HepG2 (cell line): ENCODE measurements at regions not wholly inside any gene's neighbourhood (a gene's known extent, or its start where the extent isn't known, plus 50 kb on each side); places are given as distances from the start of the nearest gene placed in this dataset.

Source experiments
- ATAC-seq: fragments of 200-7000 bp; cut with Tn5 transposase; 3 replicates; pipeline ENCODE4 v1.9.1; 2020; ENCODE audit warnings: mild to moderate bottlenecking, moderate library complexity
- BruUV-seq: library from RNA; stranded (reverse); fragments of 400-500 nt; replicated peaks from 2 replicates; lab custom pipeline; 2021; lab: Mats Ljungman, UMichigan
- CTCF ChIA-PET: fragments of 300-600 bp; formaldehyde crosslinking; extraction: SDS; loops from one replicate; lab custom pipeline; 2021; ENCODE audit warnings: low total read pairs, inconsistent platforms, low intra/inter-chr PET ratio; lab: Yijun Ruan, JAX
- POLR2A ChIA-PET: fragments of 350-600 bp; sonication (Branson Sonifier 250); formaldehyde crosslinking; loops from one replicate; lab custom pipeline; 2020; ENCODE audit warnings: antibody characterized with exemption, inconsistent platforms; lab: Yijun Ruan, JAX
- DNase-seq: peaks from one replicate; pipeline ENCODE4 v3.0.0-alpha.2; 2015; ENCODE audit warnings: low spot score
- FAIRE-seq: peaks from 3 replicates; lab custom pipeline; 2011; peaks lifted over from hg19 to GRCh38; lab: Jason Lieb, UNC
- H2AFZ ChIP-seq: one replicate; pipeline ENCODE4 v1.6.1; 2011; ENCODE audit warnings: low read length, inconsistent platforms
- H3K27ac ChIP-seq: fragments of 300-600 bp; 3 replicates; pipeline ENCODE4 v1.8.0; 2011; ENCODE audit warnings: mixed run types, mild to moderate bottlenecking, mixed read lengths, low read length, inconsistent platforms; ENCODE audit not compliant: insufficient read depth; ENCODE audit errors: extremely low read length
- H3K27me3 ChIP-seq, 2 experiments: fragments of 200-600 bp in 1 of 2; 2 replicates in 1 of 2; 3 replicates in 1 of 2; pipeline versions ENCODE4 v1.6.0 to v1.8.0; 2011; ENCODE audit warnings: low read length in 2 of 2, mild to moderate bottlenecking in 2 of 2, moderate library complexity in 2 of 2, inconsistent platforms in 1 of 2; ENCODE audit not compliant: insufficient read depth in 2 of 2, control insufficient read depth in 1 of 2
- H3K36me3 ChIP-seq, 2 experiments: fragments of 200-600 bp in 1 of 2; replicated peaks in 1 of 2; 2 replicates in 1 of 2; 3 replicates in 1 of 2; pipeline versions ENCODE4 v1.5.1 to v1.8.0; 2011; ENCODE audit warnings: low read length in 2 of 2, inconsistent platforms in 1 of 2; ENCODE audit not compliant: insufficient read depth in 2 of 2, control insufficient read depth in 1 of 2
- H3K4me1 ChIP-seq: 2 replicates; pipeline ENCODE4 v1.5.1; 2012; ENCODE audit warnings: low read length, inconsistent platforms; ENCODE audit not compliant: insufficient read depth
- H3K4me2 ChIP-seq: 2 replicates; pipeline ENCODE4 v1.6.0; 2011; ENCODE audit warnings: low read depth, low read length, inconsistent platforms
- H3K4me3 ChIP-seq, 3 experiments: fragments of 200-600 bp in 1 of 3; sonication (generic), shearing (Covaris generic) in 1 of 3; replicated peaks in 1 of 3; 2 replicates each; pipeline ENCODE4 v1.5.1; 2011 to 2016; ENCODE audit warnings: low read length in 3 of 3, inconsistent platforms in 2 of 3, low read depth in 2 of 3, mild to moderate bottlenecking in 2 of 3, control low read depth in 1 of 3, mixed read lengths in 1 of 3; ENCODE audit not compliant: insufficient read depth in 1 of 3
- H3K79me2 ChIP-seq: one replicate; pipeline ENCODE4 v1.6.1; 2011; ENCODE audit warnings: low read length, inconsistent platforms; ENCODE audit not compliant: insufficient read depth
- H3K9ac ChIP-seq: 2 replicates; pipeline ENCODE4 v1.6.0; 2011; ENCODE audit warnings: mild to moderate bottlenecking, low read depth, low read length, inconsistent platforms; ENCODE audit not compliant: insufficient read depth
- H3K9me3 ChIP-seq: 2 replicates; pipeline ENCODE4 v1.5.1; 2012; ENCODE audit warnings: mild to moderate bottlenecking, low read length
- H4K20me1 ChIP-seq: 2 replicates; pipeline ENCODE4 v1.6.0; 2011; ENCODE audit warnings: inconsistent platforms, mild to moderate bottlenecking, low read length, moderate library complexity; ENCODE audit not compliant: insufficient read depth
- CEBPB ChIP-seq: IDR thresholded peaks from 2 replicates; pipeline ENCODE4 v1.6.1; 2011; ENCODE audit warnings: low read depth, low read length, improper control_type of control experiment, borderline replicate concordance
- ZNF17 ChIP-seq: sonication (generic); formaldehyde crosslinking; IDR thresholded peaks from 2 replicates; pipeline ENCODE4 v1.5.0; 2020; ENCODE audit warnings: mild to moderate bottlenecking, missing genetic modification reagents
- WGBS: methylation state at CpG from one replicate; pipeline ENCODE4 v1.1.6; 2017; ENCODE audit warnings: low lambda C conversion rate; 5-methylcytosine and 5-hydroxymethylcytosine counted together
- in situ Hi-C: cut with HindIII; loops from 2 replicates; pipeline ENCODE4 v1.10.0; 2017; ENCODE audit warnings: low pct_unique_long_range_greater_than_20kb; ENCODE audit not compliant: extremely low pct_ligation_motif_present
- intact Hi-C: fragments of 100-400 bp; cut with micrococcal nuclease; formaldehyde crosslinking; loops from one replicate; pipeline ENCODE4 v1.10.0; 2022; ENCODE audit not compliant: unreplicated experiment
- TF ChIP-seq, protein P1 (sequence below): sonication (generic); formaldehyde crosslinking; IDR thresholded peaks from 2 replicates; pipeline ENCODE4 v1.9.0; 2021; ENCODE audit warnings: missing genetic modification reagents, borderline replicate concordance
- TF ChIP-seq, protein P2 (sequence below), 2 experiments: IDR thresholded peaks; 2 replicates each; pipeline ENCODE4 v1.6.1; 2011 to 2012; ENCODE audit warnings: low read length in 2 of 2, borderline replicate concordance in 1 of 2, low read depth in 1 of 2, mild to moderate bottlenecking in 1 of 2, moderate library complexity in 1 of 2
- TF ChIP-seq, protein P3 (sequence below): sonication (generic); formaldehyde crosslinking; IDR thresholded peaks from 2 replicates; pipeline ENCODE4 v1.8.0; 2022; ENCODE audit warnings: mild to moderate bottlenecking, missing genetic modification reagents, moderate library complexity

DNA sequence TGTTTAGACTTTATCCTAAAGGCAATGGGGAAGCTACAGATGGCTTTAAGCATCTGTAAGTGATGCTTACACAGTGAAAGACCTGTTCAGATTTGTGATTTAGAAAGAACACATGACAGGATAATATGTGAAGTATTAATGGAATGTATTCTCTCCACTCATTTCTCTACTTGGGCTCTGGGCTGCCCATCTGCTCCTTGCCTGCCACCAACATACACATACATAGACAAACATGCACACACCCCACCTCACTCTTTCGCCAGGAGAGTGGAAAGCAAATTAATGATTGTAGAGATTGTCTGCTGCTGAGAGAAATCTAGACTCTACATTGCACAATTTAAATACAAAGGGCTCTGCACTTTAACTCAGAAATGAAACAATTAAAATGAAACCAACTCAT, 61.0 kb upstream of the NFE2L2 start:
- ATAC-seq (peak; percentile 56), DNase-seq (peak; percentile 40), FAIRE-seq (no peak)
- H3K4me3 ChIP-seq, result no peak overlapping the region
- 94% methylated on average over 1 of the region's 1 CpG for WGBS
- H2AFZ ChIP-seq, result no peak overlapping the region
- H3K36me3 ChIP-seq, result peaks cover 0 to 5% of the 10 kb centered on the region in 2 experiments; a peak in 1 of 5 replicates
- no peak overlapping the region for H3K27ac ChIP-seq
- in situ Hi-C loops, result no loop called here
- no peaks in the 10 kb centered on the region for H3K79me2 ChIP-seq
- ChIA-PET CTCF (no interaction called here), POLR2A (no interaction called here)
- H3K9me3 ChIP-seq, result no peaks in the 10 kb centered on the region
- peaks cover 47% of the 10 kb centered on the region for H3K4me1 ChIP-seq
- H3K9ac ChIP-seq, result no peak overlapping the region
- no peak overlapping the region for H3K4me2 ChIP-seq
- no peaks in the 10 kb centered on the region for H3K27me3 ChIP-seq
- no peaks in the 10 kb centered on the region for H4K20me1 ChIP-seq
- intact Hi-C loops, result no loop called here
- TF ChIP-seq CEBPB (peak; percentile 42; the same call in 1 of the 2 replicates), ZNF17 (CRISPR knock-in tag) (no peak)
- BruUV-seq, result no TSS peak

DNA sequence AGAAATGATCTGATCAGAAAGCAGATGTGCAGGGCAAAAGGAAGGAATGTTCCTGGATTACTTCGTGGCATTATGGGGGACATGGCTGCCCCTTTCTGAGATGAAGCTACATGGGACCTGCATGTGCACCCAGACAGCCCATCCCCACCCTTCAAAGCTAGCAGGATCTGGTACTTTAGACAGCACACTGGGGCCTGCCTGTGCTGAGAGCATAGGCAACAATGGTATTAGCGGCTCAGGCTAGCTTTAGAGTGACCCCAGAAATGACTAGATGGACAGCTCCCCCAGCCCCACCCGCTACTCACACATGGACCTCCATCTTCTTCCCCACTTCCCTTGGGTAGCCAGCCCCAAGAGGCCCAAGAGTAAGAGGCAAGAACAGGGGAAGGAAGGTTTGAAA, 61.5 kb upstream of the NFE2L2 start:
- peaks cover 47% of the 10 kb centered on the region for H3K4me1 ChIP-seq
- H3K4me3 ChIP-seq, result no peak overlapping the region
- H2AFZ ChIP-seq, result no peak overlapping the region
- no peaks in the 10 kb centered on the region for H3K27me3 ChIP-seq
- no peaks in the 10 kb centered on the region for H3K9me3 ChIP-seq
- no peak for DNase-seq
- 90% methylated on average over 2 of the region's 3 CpGs for WGBS
- no TSS peak for BruUV-seq
- ChIA-PET CTCF (no interaction called here), POLR2A (no interaction called here)
- H3K27ac ChIP-seq, result no peak overlapping the region
- peak; percentile 22; the same call in 2 of the 3 replicates for ATAC-seq
- H3K79me2 ChIP-seq, result no peaks in the 10 kb centered on the region
- FAIRE-seq, result no peak
- in situ Hi-C loops (no loop called here), intact Hi-C loops (no loop called here)
- no peaks in the 10 kb centered on the region for H4K20me1 ChIP-seq
- H3K36me3 ChIP-seq, result peaks cover 0 to 5% of the 10 kb centered on the region in 2 experiments; a peak in 1 of 5 replicates
- no peak overlapping the region for H3K4me2 ChIP-seq
- no peak overlapping the region for H3K9ac ChIP-seq
- TF ChIP-seq, protein P1, sequence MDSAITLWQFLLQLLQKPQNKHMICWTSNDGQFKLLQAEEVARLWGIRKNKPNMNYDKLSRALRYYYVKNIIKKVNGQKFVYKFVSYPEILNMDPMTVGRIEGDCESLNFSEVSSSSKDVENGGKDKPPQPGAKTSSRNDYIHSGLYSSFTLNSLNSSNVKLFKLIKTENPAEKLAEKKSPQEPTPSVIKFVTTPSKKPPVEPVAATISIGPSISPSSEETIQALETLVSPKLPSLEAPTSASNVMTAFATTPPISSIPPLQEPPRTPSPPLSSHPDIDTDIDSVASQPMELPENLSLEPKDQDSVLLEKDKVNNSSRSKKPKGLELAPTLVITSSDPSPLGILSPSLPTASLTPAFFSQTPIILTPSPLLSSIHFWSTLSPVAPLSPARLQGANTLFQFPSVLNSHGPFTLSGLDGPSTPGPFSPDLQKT, result no peak
- TF ChIP-seq, protein P2, sequence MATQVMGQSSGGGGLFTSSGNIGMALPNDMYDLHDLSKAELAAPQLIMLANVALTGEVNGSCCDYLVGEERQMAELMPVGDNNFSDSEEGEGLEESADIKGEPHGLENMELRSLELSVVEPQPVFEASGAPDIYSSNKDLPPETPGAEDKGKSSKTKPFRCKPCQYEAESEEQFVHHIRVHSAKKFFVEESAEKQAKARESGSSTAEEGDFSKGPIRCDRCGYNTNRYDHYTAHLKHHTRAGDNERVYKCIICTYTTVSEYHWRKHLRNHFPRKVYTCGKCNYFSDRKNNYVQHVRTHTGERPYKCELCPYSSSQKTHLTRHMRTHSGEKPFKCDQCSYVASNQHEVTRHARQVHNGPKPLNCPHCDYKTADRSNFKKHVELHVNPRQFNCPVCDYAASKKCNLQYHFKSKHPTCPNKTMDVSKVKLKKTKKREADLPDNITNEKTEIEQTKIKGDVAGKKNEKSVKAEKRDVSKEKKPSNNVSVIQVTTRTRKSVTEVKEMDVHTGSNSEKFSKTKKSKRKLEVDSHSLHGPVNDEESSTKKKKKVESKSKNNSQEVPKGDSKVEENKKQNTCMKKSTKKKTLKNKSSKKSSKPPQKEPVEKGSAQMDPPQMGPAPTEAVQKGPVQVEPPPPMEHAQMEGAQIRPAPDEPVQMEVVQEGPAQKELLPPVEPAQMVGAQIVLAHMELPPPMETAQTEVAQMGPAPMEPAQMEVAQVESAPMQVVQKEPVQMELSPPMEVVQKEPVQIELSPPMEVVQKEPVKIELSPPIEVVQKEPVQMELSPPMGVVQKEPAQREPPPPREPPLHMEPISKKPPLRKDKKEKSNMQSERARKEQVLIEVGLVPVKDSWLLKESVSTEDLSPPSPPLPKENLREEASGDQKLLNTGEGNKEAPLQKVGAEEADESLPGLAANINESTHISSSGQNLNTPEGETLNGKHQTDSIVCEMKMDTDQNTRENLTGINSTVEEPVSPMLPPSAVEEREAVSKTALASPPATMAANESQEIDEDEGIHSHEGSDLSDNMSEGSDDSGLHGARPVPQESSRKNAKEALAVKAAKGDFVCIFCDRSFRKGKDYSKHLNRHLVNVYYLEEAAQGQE (IDR thresholded peaks at IDR 0.05; ENCODE audit: borderline replicate concordance in 1 of 2, low read depth in 1 of 2, low read length in 2 of 2), result 0 out of 4 replicates have a peak, but pooled peaks of 1 of the 2 experiments have one; percentile 33
- TF ChIP-seq, protein P3, sequence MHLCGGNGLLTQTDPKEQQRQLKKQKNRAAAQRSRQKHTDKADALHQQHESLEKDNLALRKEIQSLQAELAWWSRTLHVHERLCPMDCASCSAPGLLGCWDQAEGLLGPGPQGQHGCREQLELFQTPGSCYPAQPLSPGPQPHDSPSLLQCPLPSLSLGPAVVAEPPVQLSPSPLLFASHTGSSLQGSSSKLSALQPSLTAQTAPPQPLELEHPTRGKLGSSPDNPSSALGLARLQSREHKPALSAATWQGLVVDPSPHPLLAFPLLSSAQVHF (CRISPR knock-in tag), result no peak
- TF ChIP-seq, all 625 proteins: peak for 1
